Nephron progenitor cell (in vitro differentiated cells): ENCODE measurements at regions not wholly inside any gene's neighbourhood (a gene's known extent, or its start where the extent isn't known, plus 50 kb on each side); places are given as distances from the start of the nearest gene placed in this dataset.
"Not testable (repeated sequence)": the region's sequence is repeated elsewhere in the genome, so short reads cannot be mapped to it uniquely, and the experiment has no call there.

Experiments used
- DNase-seq: peaks from one replicate; pipeline ENCODE4 v3.0.0; 2021
- H3K27ac Mint-ChIP-seq: 2 replicates; pipeline ENCODE4 v1.8.0; 2021; ENCODE audit warnings: mild to moderate bottlenecking, moderate library complexity, mixed read lengths
- H3K27me3 Mint-ChIP-seq: 2 replicates; pipeline ENCODE4 v1.8.0; 2021; ENCODE audit warnings: mild to moderate bottlenecking, low read depth, mixed read lengths; ENCODE audit not compliant: poor library complexity
- H3K36me3 Mint-ChIP-seq: 2 replicates; pipeline ENCODE4 v1.8.0; 2021; ENCODE audit warnings: low read depth, mixed read lengths
- H3K4me1 Mint-ChIP-seq: 2 replicates; pipeline ENCODE4 v1.8.0; 2021; ENCODE audit warnings: mixed read lengths
- H3K4me3 Mint-ChIP-seq: 2 replicates; pipeline ENCODE4 v1.8.0; 2021; ENCODE audit warnings: mild to moderate bottlenecking, moderate library complexity, mixed read lengths
- H3K9me3 Mint-ChIP-seq: 2 replicates; pipeline ENCODE4 v1.8.0; 2021; ENCODE audit warnings: mild to moderate bottlenecking, moderate library complexity, mixed read lengths
- CTCF ChIP-seq: fragments of 200-600 bp; sonication (generic); IDR thresholded peaks from 2 replicates; pipeline ENCODE4 v1.5.0; 2021; ENCODE audit warnings: antibody characterized with exemption

GRCh38 chr15:56568466-56569167, 103.7 kb upstream of the MNS1 start:
- H3K27ac Mint-ChIP-seq, result no peak overlapping the region
- TF ChIP-seq CTCF, result no peak
- DNase-seq, result no peak

GRCh38 chr15:56557415-56557814, 92.5 kb upstream of the MNS1 start:
- no peak for DNase-seq
- TF ChIP-seq CTCF, result no peak
- H3K27ac Mint-ChIP-seq, result no peak overlapping the region
- H3K27me3 Mint-ChIP-seq, result no peaks in the 10 kb centered on the region
- peaks cover 37% of the 10 kb centered on the region for H3K9me3 Mint-ChIP-seq
- H3K4me3 Mint-ChIP-seq, result no peak overlapping the region
- H3K36me3 Mint-ChIP-seq, result no peaks in the 10 kb centered on the region
- no peaks in the 10 kb centered on the region for H3K4me1 Mint-ChIP-seq

More at GRCh38 chr15:56568466-56569167, 103.7 kb upstream of the MNS1 start:
- Mint-ChIP-seq H3K4me3 (no peak overlapping the region), H3K9me3 (peaks cover 60% of the 10 kb centered on the region), H3K4me1 (no peaks in the 10 kb centered on the region), H3K36me3 (peaks cover 15% of the 10 kb centered on the region), H3K27me3 (peaks cover 5% of the 10 kb centered on the region)

- no peak for TF ChIP-seq CTCF
Observed at GRCh38 chr15:56553486-56553885, 88.5 kb upstream of the MNS1 start.

GRCh38 chr15:56552659-56553058, 87.7 kb upstream of the MNS1 start:
- Mint-ChIP-seq H3K4me3 (no peak overlapping the region), H3K4me1 (no peaks in the 10 kb centered on the region), H3K36me3 (no peaks in the 10 kb centered on the region), H3K27me3 (no peaks in the 10 kb centered on the region), H3K9me3 (peaks cover 33% of the 10 kb centered on the region), H3K27ac (no peak overlapping the region)
- DNase-seq, result no peak
- TF ChIP-seq CTCF, result no peak

More at GRCh38 chr15:56553486-56553885, 88.5 kb upstream of the MNS1 start:
- Mint-ChIP-seq H3K4me3 (no peak overlapping the region), H3K27me3 (no peaks in the 10 kb centered on the region), H3K4me1 (no peaks in the 10 kb centered on the region), H3K9me3 (peaks cover 41% of the 10 kb centered on the region), H3K27ac (no peak overlapping the region), H3K36me3 (no peaks in the 10 kb centered on the region)
- no peak for DNase-seq

- not testable (repeated sequence) for H3K27me3 Mint-ChIP-seq, H3K4me3 Mint-ChIP-seq, H3K27ac Mint-ChIP-seq, DNase-seq, H3K4me1 Mint-ChIP-seq, H3K36me3 Mint-ChIP-seq
- H3K9me3 Mint-ChIP-seq, result peaks cover 38% of the 10 kb centered on the region
Observed at GRCh38 chr15:56540570-56540969, 75.6 kb upstream of the MNS1 start.

GRCh38 chr15:56540157-56540556, 75.2 kb upstream of the MNS1 start:
- H3K27ac Mint-ChIP-seq, H3K27me3 Mint-ChIP-seq: not testable (repeated sequence)
- H3K9me3 Mint-ChIP-seq, result peaks cover 38% of the 10 kb centered on the region

GRCh38 chr15:56538901-56539545, 74.1 kb upstream of the MNS1 start:
- no peak overlapping the region for H3K27ac Mint-ChIP-seq
- no peak overlapping the region for H3K4me3 Mint-ChIP-seq
- peaks cover 9% of the 10 kb centered on the region for H3K4me1 Mint-ChIP-seq
- H3K27me3 Mint-ChIP-seq, result no peaks in the 10 kb centered on the region
- H3K36me3 Mint-ChIP-seq, result no peaks in the 10 kb centered on the region
- H3K9me3 Mint-ChIP-seq, result peaks cover 27% of the 10 kb centered on the region
- DNase-seq, result no peak
- no peak for TF ChIP-seq CTCF

More at GRCh38 chr15:56540157-56540556, 75.2 kb upstream of the MNS1 start:
- H3K36me3 Mint-ChIP-seq, H3K4me3 Mint-ChIP-seq, H3K4me1 Mint-ChIP-seq, DNase-seq: not testable (repeated sequence)
